Neural cell (in vitro differentiated cells): ENCODE measurements at regions not wholly inside any gene's neighbourhood (a gene's known extent, or its start where the extent isn't known, plus 50 kb on each side); places are given as distances from the start of the nearest gene placed in this dataset.

Experiments
- EP300 ChIP-seq: fragments of 450-650 bp; conservative IDR thresholded peaks from 2 replicates; pipeline ENCODE4 v1.6.1; 2014; ENCODE audit warnings: antibody characterized with exemption, mild to moderate bottlenecking, moderate library complexity; ENCODE audit not compliant: poor library complexity, severe bottlenecking
- EZH2 ChIP-seq: fragments of 200-600, 300-800 bp; shearing (Covaris generic), sonication (generic); IDR thresholded peaks from 2 replicates; pipeline ENCODE4 v1.6.1; 2014; ENCODE audit warnings: antibody characterized with exemption, low read length, borderline replicate concordance, mild to moderate bottlenecking; ENCODE audit not compliant: insufficient read depth, poor library complexity, severe bottlenecking
- MXI1 ChIP-seq: fragments of 450-650 bp; conservative IDR thresholded peaks from 2 replicates; pipeline ENCODE4 v1.6.1; 2014; ENCODE audit warnings: antibody characterized with exemption, mild to moderate bottlenecking; ENCODE audit not compliant: poor library complexity, severe bottlenecking
- POLR2AphosphoS5 ChIP-seq: IDR thresholded peaks from 2 replicates; pipeline ENCODE4 v1.6.1; 2012
- RAD21 ChIP-seq: fragments of 450-650 bp; conservative IDR thresholded peaks from 2 replicates; pipeline ENCODE4 v1.6.1; 2014; ENCODE audit warnings: antibody characterized with exemption, mild to moderate bottlenecking, moderate library complexity
- SMC3 ChIP-seq: fragments of 450-650 bp; conservative IDR thresholded peaks from 2 replicates; pipeline ENCODE4 v1.6.1; 2014; ENCODE audit warnings: antibody characterized with exemption, mild to moderate bottlenecking, moderate library complexity; ENCODE audit not compliant: poor library complexity
- TAF1 ChIP-seq: IDR thresholded peaks from 2 replicates; pipeline ENCODE4 v1.6.1; 2012; ENCODE audit warnings: low read depth
- TF ChIP-seq, protein P1 (sequence below): fragments of 450-650 bp; IDR thresholded peaks from 2 replicates; pipeline ENCODE4 v1.5.1; 2014; ENCODE audit warnings: antibody characterized with exemption, mild to moderate bottlenecking, moderate library complexity; ENCODE audit not compliant: poor library complexity, severe bottlenecking
- TF ChIP-seq, protein P2 (sequence below): IDR thresholded peaks from 2 replicates; pipeline ENCODE4 v1.6.1; 2012; ENCODE audit warnings: borderline replicate concordance

DNA sequence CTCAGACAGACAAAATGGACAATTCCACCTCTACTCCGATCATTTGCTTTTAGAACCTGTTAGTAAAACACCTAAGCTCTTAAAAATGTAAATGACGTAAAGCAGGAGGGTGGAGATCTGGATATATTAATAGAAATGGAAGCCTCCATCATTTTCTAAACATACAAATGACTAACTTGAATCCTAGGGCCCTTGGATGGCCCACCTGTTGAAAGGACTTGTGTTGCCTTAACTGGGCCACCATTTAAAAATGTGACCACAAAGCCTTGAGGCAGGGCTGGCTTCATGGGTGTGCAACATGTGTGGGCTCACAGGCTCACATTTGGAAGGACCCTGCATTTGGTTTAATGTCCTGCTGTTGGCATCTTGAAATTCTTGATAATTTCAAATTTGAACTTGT is 131.5 kb upstream of the PRMT8 start:
- TF ChIP-seq, protein P1, sequence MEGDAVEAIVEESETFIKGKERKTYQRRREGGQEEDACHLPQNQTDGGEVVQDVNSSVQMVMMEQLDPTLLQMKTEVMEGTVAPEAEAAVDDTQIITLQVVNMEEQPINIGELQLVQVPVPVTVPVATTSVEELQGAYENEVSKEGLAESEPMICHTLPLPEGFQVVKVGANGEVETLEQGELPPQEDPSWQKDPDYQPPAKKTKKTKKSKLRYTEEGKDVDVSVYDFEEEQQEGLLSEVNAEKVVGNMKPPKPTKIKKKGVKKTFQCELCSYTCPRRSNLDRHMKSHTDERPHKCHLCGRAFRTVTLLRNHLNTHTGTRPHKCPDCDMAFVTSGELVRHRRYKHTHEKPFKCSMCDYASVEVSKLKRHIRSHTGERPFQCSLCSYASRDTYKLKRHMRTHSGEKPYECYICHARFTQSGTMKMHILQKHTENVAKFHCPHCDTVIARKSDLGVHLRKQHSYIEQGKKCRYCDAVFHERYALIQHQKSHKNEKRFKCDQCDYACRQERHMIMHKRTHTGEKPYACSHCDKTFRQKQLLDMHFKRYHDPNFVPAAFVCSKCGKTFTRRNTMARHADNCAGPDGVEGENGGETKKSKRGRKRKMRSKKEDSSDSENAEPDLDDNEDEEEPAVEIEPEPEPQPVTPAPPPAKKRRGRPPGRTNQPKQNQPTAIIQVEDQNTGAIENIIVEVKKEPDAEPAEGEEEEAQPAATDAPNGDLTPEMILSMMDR: no peak
- TF ChIP-seq EP300: no peak
- no peak for TF ChIP-seq EZH2
- TF ChIP-seq, protein P2, sequence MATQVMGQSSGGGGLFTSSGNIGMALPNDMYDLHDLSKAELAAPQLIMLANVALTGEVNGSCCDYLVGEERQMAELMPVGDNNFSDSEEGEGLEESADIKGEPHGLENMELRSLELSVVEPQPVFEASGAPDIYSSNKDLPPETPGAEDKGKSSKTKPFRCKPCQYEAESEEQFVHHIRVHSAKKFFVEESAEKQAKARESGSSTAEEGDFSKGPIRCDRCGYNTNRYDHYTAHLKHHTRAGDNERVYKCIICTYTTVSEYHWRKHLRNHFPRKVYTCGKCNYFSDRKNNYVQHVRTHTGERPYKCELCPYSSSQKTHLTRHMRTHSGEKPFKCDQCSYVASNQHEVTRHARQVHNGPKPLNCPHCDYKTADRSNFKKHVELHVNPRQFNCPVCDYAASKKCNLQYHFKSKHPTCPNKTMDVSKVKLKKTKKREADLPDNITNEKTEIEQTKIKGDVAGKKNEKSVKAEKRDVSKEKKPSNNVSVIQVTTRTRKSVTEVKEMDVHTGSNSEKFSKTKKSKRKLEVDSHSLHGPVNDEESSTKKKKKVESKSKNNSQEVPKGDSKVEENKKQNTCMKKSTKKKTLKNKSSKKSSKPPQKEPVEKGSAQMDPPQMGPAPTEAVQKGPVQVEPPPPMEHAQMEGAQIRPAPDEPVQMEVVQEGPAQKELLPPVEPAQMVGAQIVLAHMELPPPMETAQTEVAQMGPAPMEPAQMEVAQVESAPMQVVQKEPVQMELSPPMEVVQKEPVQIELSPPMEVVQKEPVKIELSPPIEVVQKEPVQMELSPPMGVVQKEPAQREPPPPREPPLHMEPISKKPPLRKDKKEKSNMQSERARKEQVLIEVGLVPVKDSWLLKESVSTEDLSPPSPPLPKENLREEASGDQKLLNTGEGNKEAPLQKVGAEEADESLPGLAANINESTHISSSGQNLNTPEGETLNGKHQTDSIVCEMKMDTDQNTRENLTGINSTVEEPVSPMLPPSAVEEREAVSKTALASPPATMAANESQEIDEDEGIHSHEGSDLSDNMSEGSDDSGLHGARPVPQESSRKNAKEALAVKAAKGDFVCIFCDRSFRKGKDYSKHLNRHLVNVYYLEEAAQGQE: no peak
- TF ChIP-seq TAF1: no peak
- TF ChIP-seq POLR2AphosphoS5: no peak
- no peak for TF ChIP-seq RAD21
- no peak for TF ChIP-seq MXI1
- TF ChIP-seq SMC3: no peak
